HG03039 (cell line): ENCODE measurements at regions not wholly inside any gene's neighbourhood (a gene's known extent, or its start where the extent isn't known, plus 50 kb on each side); places are given as distances from the start of the nearest gene placed in this dataset.

Experiments
- ATAC-seq: cut with Tn5 transposase; IDR thresholded peaks from one replicate; pipeline ENCODE4 v1.9.1; 2021; ENCODE audit warnings: mild to moderate bottlenecking, moderate library complexity; ENCODE audit not compliant: unreplicated experiment

- ATAC-seq, result no peak
Observed at GRCh38 chr1:42096554-42096953, 56.7 kb upstream of the GUCA2B start.

GRCh38 chr1:42089246-42089645 lies 64.0 kb upstream of the GUCA2B start:
- no peak for ATAC-seq

GRCh38 chr1:42086146-42086545 lies 67.1 kb upstream of the GUCA2B start:
- ATAC-seq, result no peak

- ATAC-seq, result no peak
Observed at GRCh38 chr1:42085596-42085995, 67.6 kb upstream of the GUCA2B start.

GRCh38 chr1:42081475-42081874 lies 71.7 kb upstream of the GUCA2B start:
- ATAC-seq, result no peak

GRCh38 chr1:42075179-42075578 lies 78.0 kb upstream of the GUCA2B start:
- ATAC-seq, result no peak

- no peak for ATAC-seq
Observed at GRCh38 chr1:42070996-42071395, 82.2 kb upstream of the GUCA2B start.

GRCh38 chr1:42057800-42058199 lies 95.4 kb upstream of the GUCA2B start:
- no peak for ATAC-seq

- no peak for ATAC-seq
Observed at GRCh38 chr1:42056460-42056859, 96.8 kb upstream of the GUCA2B start.

- ATAC-seq, result no peak
Observed at GRCh38 chr1:42055061-42055460, 98.1 kb upstream of the GUCA2B start.

GRCh38 chr1:42052072-42052699 lies 101.0 kb upstream of the GUCA2B start:
- no peak for ATAC-seq

- no peak for ATAC-seq
Observed at GRCh38 chr1:42047508-42047880, 105.7 kb upstream of the GUCA2B start.

GRCh38 chr1:42046761-42047507 lies 106.3 kb upstream of the GUCA2B start:
- no peak for ATAC-seq

GRCh38 chr1:42044346-42044745 lies 108.9 kb upstream of the GUCA2B start:
- ATAC-seq, result no peak

- no peak for ATAC-seq
Observed at GRCh38 chr1:42043811-42044210, 109.4 kb upstream of the GUCA2B start.

GRCh38 chr1:42043182-42043581 lies 110.0 kb upstream of the GUCA2B start:
- no peak for ATAC-seq

- ATAC-seq, result no peak
Observed at GRCh38 chr1:42041031-42041430, 112.2 kb upstream of the GUCA2B start.

GRCh38 chr1:42040159-42040558 lies 113.1 kb upstream of the GUCA2B start:
- no peak for ATAC-seq

GRCh38 chr1:42038261-42038660 lies 114.9 kb upstream of the GUCA2B start:
- no peak for ATAC-seq

GRCh38 chr1:42037586-42037985 lies 115.6 kb upstream of the GUCA2B start:
- ATAC-seq, result no peak

- no peak for ATAC-seq
Observed at GRCh38 chr1:42037161-42037560, 116.0 kb upstream of the GUCA2B start.

- peak; percentile 91 for ATAC-seq
Observed at GRCh38 chr1:42035830-42036604, 117.2 kb upstream of the GUCA2B start.
